Keratinocyte (primary cell): ENCODE measurements at regions not wholly inside any gene's neighbourhood (a gene's known extent, or its start where the extent isn't known, plus 50 kb on each side); places are given as distances from the start of the nearest gene placed in this dataset.
"Not testable (repeated sequence)": the region's sequence is repeated elsewhere in the genome, so short reads cannot be mapped to it uniquely, and the experiment has no call there.

Experiments
- CTCF ChIP-seq, 3 experiments: IDR thresholded peaks in 1 of 3; conservative IDR thresholded peaks in 1 of 3; optimal IDR thresholded peaks in 1 of 3; 2 replicates in 2 of 3; 3 replicates in 1 of 3; pipeline versions ENCODE3 to v1.5.1; 2011; ENCODE audit warnings: low read length in 3 of 3, mild to moderate bottlenecking in 3 of 3, moderate library complexity in 2 of 3, control low read depth in 1 of 3, inconsistent platforms in 1 of 3; ENCODE audit not compliant: insufficient read depth in 2 of 3; ENCODE audit errors: extremely low read depth in 1 of 3
- EZH2 ChIP-seq: IDR thresholded peaks from one replicate; pipeline ENCODE4 v1.6.1; 2012; ENCODE audit warnings: inconsistent platforms, mild to moderate bottlenecking, low read length, moderate library complexity

GRCh38 chr3:195654138-195654537 is 66.6 kb upstream of the MUC20 start:
- not testable (repeated sequence) for TF ChIP-seq CTCF (optimal IDR thresholded peaks at IDR 0.05 in 1 of 3, IDR thresholded peaks at IDR 0.05 in 1 of 3, conservative IDR thresholded peaks at IDR 0.05 in 1 of 3; ENCODE audit: extremely low read depth in 1 of 3, insufficient read depth in 2 of 3, low read length in 3 of 3); EZH2
